ENCODE measurements at regions not wholly inside any gene's neighbourhood (a gene's known extent, or its start where the extent isn't known, plus 50 kb on each side); places are given as distances from the start of the nearest gene placed in this dataset.
A peak's percentile ranks its signal among the peaks of the same experiment; 100 is the strongest.

DNA sequence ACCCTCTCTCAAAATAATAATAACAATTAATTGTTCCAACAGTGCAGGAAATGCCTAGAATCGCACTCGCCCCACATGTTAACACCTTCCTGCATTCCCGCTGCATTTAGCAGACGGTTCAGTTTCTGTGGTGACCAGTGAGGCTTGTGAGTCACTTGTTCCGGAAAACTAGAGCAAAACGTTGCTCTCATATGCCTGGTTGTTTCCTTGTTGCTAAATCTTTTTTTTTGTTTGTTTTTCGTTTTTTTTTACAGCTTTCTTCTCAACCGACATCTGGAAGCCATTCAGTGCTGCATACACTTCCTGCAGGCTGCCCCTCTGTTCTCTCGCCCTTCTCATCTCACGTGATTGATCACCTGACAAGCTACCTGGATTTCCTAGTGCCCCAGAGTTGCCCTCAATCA, 56.9 kb upstream of the TMPRSS2 start:
- H3K56ac ChIP-seq (replicated peaks; ENCODE audit: insufficient read length, low read depth, low read length), result no peak overlapping the region
- no peak overlapping the region for H3K14ac ChIP-seq (ENCODE audit: insufficient read length)
- no peaks in the 10 kb centered on the region for H3K79me1 ChIP-seq (ENCODE audit: low read depth, low read length)
- H3K36me3 ChIP-seq (ENCODE audit: control insufficient read depth in 2 of 4, insufficient read depth in 4 of 4, low read length in 3 of 4), result no peaks in the 10 kb centered on the region
- no peak overlapping the region for H2BK20ac ChIP-seq (ENCODE audit: low read length)
- peaks cover 0 to 2% (median 0%) of the 10 kb centered on the region in 4 experiments; a peak in 3 of 7 replicates for H3K4me1 ChIP-seq (replicated peaks in 1 of 4; ENCODE audit: control insufficient read depth in 3 of 4, insufficient read depth in 4 of 4, low read length in 3 of 4)
- H3K27me3 ChIP-seq (replicated peaks in 1 of 4; ENCODE audit: control insufficient read depth in 3 of 4, extremely low read depth in 1 of 4, insufficient read depth in 3 of 4, low read length in 3 of 4), result peaks cover 0 to 2% (median 0%) of the 10 kb centered on the region in 4 experiments; a peak in 2 of 7 replicates
- CTCF ChIA-PET (ENCODE audit: partially characterized antibody), result interaction anchor here (1.5 kb wide), 1 partner anchor 282 kb away, joined by 5 read pairs; no protein-coding TSS in a partner anchor
- no peak overlapping the region for H3K4me3 ChIP-seq (ENCODE audit: extremely low read depth in 1 of 4, insufficient read depth in 2 of 4, low read depth in 3 of 4, low read length in 4 of 4)
- 85% methylated on average over 10 of the region's 10 CpGs; no CpG with 5 or more reads in 1 of the 2 experiments for WGBS, 2 experiments (ENCODE audit: extremely low coverage in 1 of 2, insufficient coverage in 1 of 2, insufficient read length in 1 of 2, insufficient replicate concordance in 2 of 2, low coverage in 1 of 2, low lambda C conversion rate in 2 of 2, missing lambda C conversion rate in 1 of 2)
- no peak for DNase-seq (ENCODE audit: low read depth in 1 of 2, low spot score in 2 of 2)
- no peaks in the 10 kb centered on the region for H3K9me3 ChIP-seq (ENCODE audit: insufficient read depth in 2 of 2, low read depth in 1 of 2, low read length in 1 of 2)
- H3K4me2 ChIP-seq (ENCODE audit: insufficient read depth in 1 of 2, low read depth in 2 of 2, low read length in 2 of 2), result no peak overlapping the region
- H2BK5ac ChIP-seq (ENCODE audit: low read depth, low read length), result no peak overlapping the region
- no peaks in the 10 kb centered on the region; the same call in 1 of the 2 replicates for H3K23me2 ChIP-seq (ENCODE audit: low read depth, low read length)
- no peak overlapping the region; the same call in 1 of the 2 replicates for H2AFZ ChIP-seq (ENCODE audit: low read length)
- H3K23ac ChIP-seq (ENCODE audit: insufficient read length), result no peak overlapping the region
- no peaks in the 10 kb centered on the region for H3K79me2 ChIP-seq (ENCODE audit: control insufficient read depth in 1 of 2, insufficient read depth in 2 of 2, low read length in 2 of 2)
- H2BK15ac ChIP-seq (ENCODE audit: low read length), result no peak overlapping the region
- no peak overlapping the region for H2AK5ac ChIP-seq (ENCODE audit: low read depth, low read length)
- H3K18ac ChIP-seq (ENCODE audit: extremely low read depth, low read length), result no peak overlapping the region
- no peaks in the 10 kb centered on the region for H4K20me1 ChIP-seq (replicated peaks in 1 of 2; ENCODE audit: control insufficient read depth in 1 of 2, insufficient read depth in 2 of 2, low read length in 2 of 2)
- FAIRE-seq, result no peak
- no peak overlapping the region; the same call in 1 of the 2 replicates for H4K8ac ChIP-seq (ENCODE audit: extremely low read depth, insufficient read depth, low read length)
- H3K27ac ChIP-seq (ENCODE audit: low read depth, low read length), result no peak overlapping the region
- H4K5ac ChIP-seq (ENCODE audit: insufficient read length, low read depth, low read length), result no peak overlapping the region
- POLR2A ChIA-PET (ENCODE audit: partially characterized antibody), result interaction anchor here (0.6 kb wide), 1 partner anchor 45 kb away, joined by 3 read pairs; no protein-coding TSS in a partner anchor
- no peak overlapping the region for H2BK12ac ChIP-seq (ENCODE audit: low read depth, low read length)
- no peak overlapping the region for H2BK120ac ChIP-seq (replicated peaks; ENCODE audit: low read depth, low read length)
- H3K9ac ChIP-seq (replicated peaks in 1 of 4; ENCODE audit: extremely low read depth in 1 of 4, low read depth in 3 of 4, low read length in 3 of 4), result no peak overlapping the region
- no peak overlapping the region for H4K91ac ChIP-seq (replicated peaks; ENCODE audit: insufficient read length, low read length)
- no peak overlapping the region for H3K4ac ChIP-seq (replicated peaks; ENCODE audit: insufficient read length, low read depth, low read length)
- TF ChIP-seq, protein P1, sequence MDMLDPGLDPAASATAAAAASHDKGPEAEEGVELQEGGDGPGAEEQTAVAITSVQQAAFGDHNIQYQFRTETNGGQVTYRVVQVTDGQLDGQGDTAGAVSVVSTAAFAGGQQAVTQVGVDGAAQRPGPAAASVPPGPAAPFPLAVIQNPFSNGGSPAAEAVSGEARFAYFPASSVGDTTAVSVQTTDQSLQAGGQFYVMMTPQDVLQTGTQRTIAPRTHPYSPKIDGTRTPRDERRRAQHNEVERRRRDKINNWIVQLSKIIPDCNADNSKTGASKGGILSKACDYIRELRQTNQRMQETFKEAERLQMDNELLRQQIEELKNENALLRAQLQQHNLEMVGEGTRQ (IDR thresholded peaks at IDR 0.05; ENCODE audit: low read length), result 0 out of 2 replicates have a peak, but pooled peaks have one; percentile 12
- TF ChIP-seq FOSL1 (IDR thresholded peaks at IDR 0.05; ENCODE audit: insufficient read depth, low read depth, low read length), result no peak
- TF ChIP-seq, protein P2, sequence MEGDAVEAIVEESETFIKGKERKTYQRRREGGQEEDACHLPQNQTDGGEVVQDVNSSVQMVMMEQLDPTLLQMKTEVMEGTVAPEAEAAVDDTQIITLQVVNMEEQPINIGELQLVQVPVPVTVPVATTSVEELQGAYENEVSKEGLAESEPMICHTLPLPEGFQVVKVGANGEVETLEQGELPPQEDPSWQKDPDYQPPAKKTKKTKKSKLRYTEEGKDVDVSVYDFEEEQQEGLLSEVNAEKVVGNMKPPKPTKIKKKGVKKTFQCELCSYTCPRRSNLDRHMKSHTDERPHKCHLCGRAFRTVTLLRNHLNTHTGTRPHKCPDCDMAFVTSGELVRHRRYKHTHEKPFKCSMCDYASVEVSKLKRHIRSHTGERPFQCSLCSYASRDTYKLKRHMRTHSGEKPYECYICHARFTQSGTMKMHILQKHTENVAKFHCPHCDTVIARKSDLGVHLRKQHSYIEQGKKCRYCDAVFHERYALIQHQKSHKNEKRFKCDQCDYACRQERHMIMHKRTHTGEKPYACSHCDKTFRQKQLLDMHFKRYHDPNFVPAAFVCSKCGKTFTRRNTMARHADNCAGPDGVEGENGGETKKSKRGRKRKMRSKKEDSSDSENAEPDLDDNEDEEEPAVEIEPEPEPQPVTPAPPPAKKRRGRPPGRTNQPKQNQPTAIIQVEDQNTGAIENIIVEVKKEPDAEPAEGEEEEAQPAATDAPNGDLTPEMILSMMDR (IDR thresholded peaks at IDR 0.05; ENCODE audit: control extremely low read depth in 1 of 3, insufficient read depth in 1 of 3, low read depth in 1 of 3, low read length in 3 of 3), result no peak

Data from H1 (cell line).